MM.1S (cell line): ENCODE measurements at regions not wholly inside any gene's neighbourhood (a gene's known extent, or its start where the extent isn't known, plus 50 kb on each side); places are given as distances from the start of the nearest gene placed in this dataset.

Source experiments
- EZH2 ChIP-seq: fragments of 300-600 bp; sonication (generic); optimal IDR thresholded peaks from 2 replicates; pipeline ENCODE3; 2017; ENCODE audit warnings: low read depth, mild to moderate bottlenecking, antibody characterized with exemption, low read length, mixed read lengths
- EZH2phosphoT487 ChIP-seq: fragments of 300-600 bp; sonication (generic); IDR thresholded peaks from 2 replicates; pipeline ENCODE4 v1.6.1; 2018; ENCODE audit warnings: antibody characterized with exemption, low read length
- TF ChIP-seq, protein P1 (sequence below): fragments of 300-600 bp; sonication (generic); IDR thresholded peaks from 2 replicates; pipeline ENCODE4 v1.5.1; 2016; ENCODE audit warnings: antibody characterized with exemption, low read length, mixed read lengths

DNA sequence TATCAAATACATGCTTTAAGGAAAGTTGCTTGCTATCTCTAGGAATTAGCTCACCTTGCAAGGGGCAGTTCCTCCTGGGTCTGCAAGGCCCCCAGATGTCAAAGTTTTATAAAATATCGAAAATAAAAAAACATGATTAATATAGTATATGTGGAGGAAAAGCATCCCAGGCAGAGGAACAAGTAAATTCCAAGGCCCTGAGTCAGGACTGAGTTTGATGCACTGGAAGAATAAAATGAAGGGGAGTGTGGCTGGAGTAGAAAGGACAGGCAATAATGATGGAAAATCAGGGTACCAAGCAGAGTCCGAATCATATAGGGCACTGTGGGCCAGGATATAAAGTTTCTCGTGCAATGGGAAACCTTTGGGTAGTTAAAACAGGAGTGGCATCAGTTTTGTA is 112.4 kb upstream of the EEPD1 start:
- TF ChIP-seq, protein P1, sequence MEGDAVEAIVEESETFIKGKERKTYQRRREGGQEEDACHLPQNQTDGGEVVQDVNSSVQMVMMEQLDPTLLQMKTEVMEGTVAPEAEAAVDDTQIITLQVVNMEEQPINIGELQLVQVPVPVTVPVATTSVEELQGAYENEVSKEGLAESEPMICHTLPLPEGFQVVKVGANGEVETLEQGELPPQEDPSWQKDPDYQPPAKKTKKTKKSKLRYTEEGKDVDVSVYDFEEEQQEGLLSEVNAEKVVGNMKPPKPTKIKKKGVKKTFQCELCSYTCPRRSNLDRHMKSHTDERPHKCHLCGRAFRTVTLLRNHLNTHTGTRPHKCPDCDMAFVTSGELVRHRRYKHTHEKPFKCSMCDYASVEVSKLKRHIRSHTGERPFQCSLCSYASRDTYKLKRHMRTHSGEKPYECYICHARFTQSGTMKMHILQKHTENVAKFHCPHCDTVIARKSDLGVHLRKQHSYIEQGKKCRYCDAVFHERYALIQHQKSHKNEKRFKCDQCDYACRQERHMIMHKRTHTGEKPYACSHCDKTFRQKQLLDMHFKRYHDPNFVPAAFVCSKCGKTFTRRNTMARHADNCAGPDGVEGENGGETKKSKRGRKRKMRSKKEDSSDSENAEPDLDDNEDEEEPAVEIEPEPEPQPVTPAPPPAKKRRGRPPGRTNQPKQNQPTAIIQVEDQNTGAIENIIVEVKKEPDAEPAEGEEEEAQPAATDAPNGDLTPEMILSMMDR = no peak
- TF ChIP-seq EZH2 = no peak
- TF ChIP-seq EZH2phosphoT487 = no peak
